H9 (cell line): ENCODE measurements at regions not wholly inside any gene's neighbourhood (a gene's known extent, or its start where the extent isn't known, plus 50 kb on each side); places are given as distances from the start of the nearest gene placed in this dataset.

ENCODE experiments used
- DNase-seq: peaks from one replicate; pipeline ENCODE4 v3.0.0-alpha.2; 2017
- H2AFZ ChIP-seq: one replicate; pipeline ENCODE4 v1.6.1; 2013; ENCODE audit warnings: mild to moderate bottlenecking, low read length, control low read depth, moderate library complexity
- H2AK5ac ChIP-seq: 2 replicates; pipeline ENCODE4 v1.6.1; 2013; ENCODE audit warnings: low read length, control low read depth, mixed read lengths; ENCODE audit not compliant: insufficient read length
- H2BK120ac ChIP-seq: one replicate; pipeline ENCODE4 v1.6.1; 2013; ENCODE audit warnings: low read depth, mild to moderate bottlenecking, low read length, control low read depth, inconsistent platforms; ENCODE audit not compliant: poor library complexity, severe bottlenecking
- H2BK12ac ChIP-seq: 2 replicates; pipeline ENCODE4 v1.6.1; 2013; ENCODE audit warnings: low read length, control low read depth, mixed read lengths, low read depth; ENCODE audit not compliant: insufficient read length
- H2BK15ac ChIP-seq: 2 replicates; pipeline ENCODE4 v1.6.1; 2013; ENCODE audit warnings: low read depth, low read length, control low read depth
- H2BK20ac ChIP-seq: one replicate; pipeline ENCODE4 v1.6.1; 2013; ENCODE audit warnings: low read depth, mild to moderate bottlenecking, low read length, control low read depth, inconsistent platforms; ENCODE audit not compliant: poor library complexity, severe bottlenecking
- H2BK5ac ChIP-seq: 2 replicates; pipeline ENCODE4 v1.6.1; 2013; ENCODE audit warnings: low read length, control low read depth, mixed read lengths; ENCODE audit not compliant: insufficient read length
- H3K14ac ChIP-seq: 2 replicates; pipeline ENCODE4 v1.6.1; 2013; ENCODE audit warnings: low read length, control low read depth; ENCODE audit not compliant: insufficient read depth
- H3K18ac ChIP-seq: 2 replicates; pipeline ENCODE4 v1.6.1; 2013; ENCODE audit warnings: low read depth, mild to moderate bottlenecking, mixed read lengths, low read length, control low read depth; ENCODE audit not compliant: insufficient read length
- H3K23ac ChIP-seq: 2 replicates; pipeline ENCODE4 v1.6.1; 2013; ENCODE audit warnings: low read length, control low read depth, mixed read lengths, low read depth; ENCODE audit not compliant: insufficient read length
- H3K23me2 ChIP-seq: 2 replicates; pipeline ENCODE4 v1.6.1; 2013; ENCODE audit warnings: low read depth, mild to moderate bottlenecking, mixed read lengths, low read length, control low read depth; ENCODE audit not compliant: insufficient read length, poor library complexity, severe bottlenecking
- H3K27ac ChIP-seq: 2 replicates; pipeline ENCODE4 v1.5.1; 2013; ENCODE audit warnings: low read length, control low read depth, mixed read lengths, low read depth; ENCODE audit not compliant: insufficient read length
- H3K27me3 ChIP-seq: 2 replicates; pipeline ENCODE4 v1.6.1; 2013; ENCODE audit warnings: low read length, control low read depth, inconsistent platforms; ENCODE audit not compliant: insufficient read depth
- H3K4ac ChIP-seq: 2 replicates; pipeline ENCODE4 v1.6.1; 2013; ENCODE audit warnings: low read depth, mild to moderate bottlenecking, control low read depth, inconsistent platforms, low read length, moderate library complexity
- H3K4me1 ChIP-seq: 2 replicates; pipeline ENCODE4 v1.6.1; 2013; ENCODE audit warnings: low read length, control low read depth, inconsistent platforms; ENCODE audit not compliant: insufficient read depth
- H3K4me2 ChIP-seq: 2 replicates; pipeline ENCODE4 v1.6.1; 2013; ENCODE audit warnings: low read length, control low read depth, mixed read lengths; ENCODE audit not compliant: insufficient read length, insufficient read depth
- H3K56ac ChIP-seq: 2 replicates; pipeline ENCODE4 v1.6.1; 2013; ENCODE audit warnings: low read depth, mild to moderate bottlenecking, mixed read lengths, low read length, control low read depth; ENCODE audit not compliant: insufficient read length
- H3K79me1 ChIP-seq: 2 replicates; pipeline ENCODE4 v1.6.1; 2013; ENCODE audit warnings: low read depth, mild to moderate bottlenecking, moderate library complexity, low read length, control low read depth, inconsistent platforms; ENCODE audit not compliant: insufficient read depth, poor library complexity, severe bottlenecking
- H3K79me2 ChIP-seq: 2 replicates; pipeline ENCODE4 v1.6.1; 2013; ENCODE audit warnings: low read length, control low read depth, inconsistent platforms; ENCODE audit not compliant: insufficient read depth
- H3K9ac ChIP-seq: 2 replicates; pipeline ENCODE4 v1.6.1; 2013; ENCODE audit warnings: low read length, control low read depth, mixed read lengths; ENCODE audit not compliant: insufficient read length; ENCODE audit errors: extremely low read depth
- H3K9me3 ChIP-seq: one replicate; pipeline ENCODE4 v1.6.1; 2013; ENCODE audit warnings: low read depth, low read length, inconsistent platforms; ENCODE audit not compliant: control insufficient read depth
- H3T11ph ChIP-seq: one replicate; pipeline ENCODE4 v1.6.1; 2013; ENCODE audit warnings: mild to moderate bottlenecking, low read length, control low read depth, inconsistent platforms
- H4K20me1 ChIP-seq: one replicate; pipeline ENCODE4 v1.6.1; 2013; ENCODE audit not compliant: control insufficient read depth, insufficient read length, insufficient read depth
- H4K5ac ChIP-seq: 2 replicates; pipeline ENCODE4 v1.6.1; 2013; ENCODE audit warnings: low read depth, mild to moderate bottlenecking, mixed read lengths, low read length, control low read depth; ENCODE audit not compliant: insufficient read length
- H4K8ac ChIP-seq: replicated peaks from 2 replicates; pipeline ENCODE4 v1.6.1; 2013; ENCODE audit warnings: low read length, control low read depth, mixed read lengths, low read depth; ENCODE audit not compliant: insufficient read length
- H4K91ac ChIP-seq: 2 replicates; pipeline ENCODE4 v1.6.1; 2013; ENCODE audit warnings: low read depth, mild to moderate bottlenecking, moderate library complexity, mixed read lengths, low read length, control low read depth; ENCODE audit not compliant: insufficient read length
- H3K27ac Mint-ChIP-seq, 3 experiments: 2 replicates in 2 of 3; 3 replicates in 1 of 3; pipeline ENCODE4 v1.8.0; 2020 to 2021; ENCODE audit warnings: mixed read lengths in 3 of 3, mild to moderate bottlenecking in 1 of 3, moderate library complexity in 1 of 3
- H3K27me3 Mint-ChIP-seq: 2 replicates; pipeline ENCODE4 v1.8.0; 2021; ENCODE audit warnings: low read depth, mild to moderate bottlenecking, moderate library complexity, mixed read lengths
- H3K36me3 Mint-ChIP-seq, 3 experiments: 2 replicates in 2 of 3; 3 replicates in 1 of 3; pipeline ENCODE4 v1.8.0; 2020 to 2021; ENCODE audit warnings: low read depth in 3 of 3, mixed read lengths in 3 of 3; ENCODE audit not compliant: insufficient read depth in 1 of 3
- H3K4me1 Mint-ChIP-seq, 2 experiments: 2 replicates each; pipeline ENCODE4 v1.8.0; 2020; ENCODE audit warnings: mixed read lengths in 2 of 2
- H3K4me3 Mint-ChIP-seq, 2 experiments: 2 replicates in 1 of 2; 3 replicates in 1 of 2; pipeline ENCODE4 v1.8.0; 2020 to 2021; ENCODE audit warnings: mild to moderate bottlenecking in 2 of 2, mixed read lengths in 2 of 2, moderate library complexity in 1 of 2
- H3K9me3 Mint-ChIP-seq, 2 experiments: 2 replicates in 1 of 2; 3 replicates in 1 of 2; pipeline ENCODE4 v1.8.0; 2020; ENCODE audit warnings: mild to moderate bottlenecking in 2 of 2, mixed read lengths in 2 of 2, moderate library complexity in 1 of 2
- TF ChIP-seq, protein P1 (sequence below): fragments of 200-600 bp; sonication (generic); conservative IDR thresholded peaks from 3 replicates; pipeline ENCODE4 v1.8.0; 2021; ENCODE audit warnings: antibody characterized with exemption, mild to moderate bottlenecking

DNA sequence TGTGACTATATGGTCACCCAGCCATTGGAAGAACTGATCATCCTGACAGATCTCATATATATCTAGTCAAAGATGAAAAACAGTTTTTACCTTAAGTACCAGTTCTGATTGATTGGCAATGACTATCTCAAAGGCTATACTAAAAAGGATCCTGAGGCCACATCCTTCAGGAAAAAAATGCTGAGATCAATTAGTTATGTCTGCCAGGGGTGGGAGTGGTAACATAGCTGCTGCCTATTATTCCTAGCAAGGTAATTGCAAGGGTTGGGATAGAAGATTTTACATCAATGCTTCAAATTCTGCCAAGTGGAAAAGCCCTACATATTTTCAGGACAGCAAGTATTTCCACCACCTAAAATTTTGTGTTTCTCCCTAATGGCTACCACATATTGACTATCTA, 114.7 kb downstream of the C1D start:
- peaks cover 0 to 2% (median 0%) of the 10 kb centered on the region in 3 experiments; a peak in 1 of 7 replicates for H3K36me3 Mint-ChIP-seq
- Histone ChIP-seq H3K9me3 (no peaks in the 10 kb centered on the region), H3K27ac (no peak overlapping the region), H3K14ac (no peak overlapping the region), H3K4ac (no peak overlapping the region), H3K79me2 (no peaks in the 10 kb centered on the region), H3K79me1 (no peaks in the 10 kb centered on the region), H2BK120ac (no peak overlapping the region), H2BK12ac (no peak overlapping the region), H3K4me2 (no peak overlapping the region), H3K4me1 (no peaks in the 10 kb centered on the region), H3K27me3 (no peaks in the 10 kb centered on the region), H2BK20ac (no peak overlapping the region), H3K56ac (no peak overlapping the region), H2AFZ (no peak overlapping the region), H4K8ac (no peak overlapping the region), H2BK15ac (no peak overlapping the region), H2AK5ac (no peak overlapping the region), H4K20me1 (no peaks in the 10 kb centered on the region), H4K5ac (no peak overlapping the region), H3K9ac (no peak overlapping the region), H3K18ac (no peak overlapping the region), H4K91ac (no peak overlapping the region), H3K23me2 (no peaks in the 10 kb centered on the region), H3K23ac (no peak overlapping the region), H3T11ph (no peak overlapping the region), H2BK5ac (no peak overlapping the region)
- H3K9me3 Mint-ChIP-seq = peaks cover 5% of the 10 kb centered on the region in 2 experiments
- H3K4me1 Mint-ChIP-seq = peaks cover 6 to 21% of the 10 kb centered on the region in 2 experiments
- peaks cover 20% of the 10 kb centered on the region for H3K27me3 Mint-ChIP-seq
- TF ChIP-seq, protein P1, sequence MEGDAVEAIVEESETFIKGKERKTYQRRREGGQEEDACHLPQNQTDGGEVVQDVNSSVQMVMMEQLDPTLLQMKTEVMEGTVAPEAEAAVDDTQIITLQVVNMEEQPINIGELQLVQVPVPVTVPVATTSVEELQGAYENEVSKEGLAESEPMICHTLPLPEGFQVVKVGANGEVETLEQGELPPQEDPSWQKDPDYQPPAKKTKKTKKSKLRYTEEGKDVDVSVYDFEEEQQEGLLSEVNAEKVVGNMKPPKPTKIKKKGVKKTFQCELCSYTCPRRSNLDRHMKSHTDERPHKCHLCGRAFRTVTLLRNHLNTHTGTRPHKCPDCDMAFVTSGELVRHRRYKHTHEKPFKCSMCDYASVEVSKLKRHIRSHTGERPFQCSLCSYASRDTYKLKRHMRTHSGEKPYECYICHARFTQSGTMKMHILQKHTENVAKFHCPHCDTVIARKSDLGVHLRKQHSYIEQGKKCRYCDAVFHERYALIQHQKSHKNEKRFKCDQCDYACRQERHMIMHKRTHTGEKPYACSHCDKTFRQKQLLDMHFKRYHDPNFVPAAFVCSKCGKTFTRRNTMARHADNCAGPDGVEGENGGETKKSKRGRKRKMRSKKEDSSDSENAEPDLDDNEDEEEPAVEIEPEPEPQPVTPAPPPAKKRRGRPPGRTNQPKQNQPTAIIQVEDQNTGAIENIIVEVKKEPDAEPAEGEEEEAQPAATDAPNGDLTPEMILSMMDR = no peak
- H3K4me3 Mint-ChIP-seq = no peak overlapping the region
- no peak for DNase-seq
- no peak overlapping the region for H3K27ac Mint-ChIP-seq
